GM12873 (cell line): ENCODE measurements at regions not wholly inside any gene's neighbourhood (a gene's known extent, or its start where the extent isn't known, plus 50 kb on each side); places are given as distances from the start of the nearest gene placed in this dataset.

Experiments used
- CTCF ChIP-seq: IDR thresholded peaks from 2 replicates; pipeline ENCODE4 v1.5.1; 2012; ENCODE audit warnings: low read depth, mild to moderate bottlenecking, moderate library complexity, low read length, control low read depth; ENCODE audit not compliant: insufficient read depth; ENCODE audit errors: missing control alignments

GRCh38 chr2:120679526-120679925 is 56.1 kb upstream of the GLI2 start:
- no peak for TF ChIP-seq CTCF

- TF ChIP-seq CTCF, result peak; percentile 71
Measured at GRCh38 chr2:120680136-120680761, 55.4 kb upstream of the GLI2 start.

- TF ChIP-seq CTCF, result no peak
Measured at GRCh38 chr2:120681181-120681580, 54.5 kb upstream of the GLI2 start.

GRCh38 chr2:120681696-120682288 is 53.9 kb upstream of the GLI2 start:
- no peak for TF ChIP-seq CTCF

GRCh38 chr2:120682654-120683053 is 53.0 kb upstream of the GLI2 start:
- no peak for TF ChIP-seq CTCF

GRCh38 chr2:120683081-120683480 is 52.6 kb upstream of the GLI2 start:
- TF ChIP-seq CTCF, result no peak

- no peak for TF ChIP-seq CTCF
Measured at GRCh38 chr2:120683701-120684100, 52.0 kb upstream of the GLI2 start.
